NCI-H2107 (cell line): ENCODE measurements at regions not wholly inside any gene's neighbourhood (a gene's known extent, or its start where the extent isn't known, plus 50 kb on each side); places are given as distances from the start of the nearest gene placed in this dataset.

ENCODE experiments used
- DNase-seq: peaks from one replicate; lab custom pipeline; 2025; lab: John Stamatoyannopoulos, UW

GRCh38 chr20:60695226-60696000 lies 556.6 kb upstream of the CDH4 start:
- DNase-seq = no peak

- no peak for DNase-seq
Observed at GRCh38 chr20:60697252-60697651, 554.8 kb upstream of the CDH4 start.

GRCh38 chr20:60700728-60701127 lies 551.3 kb upstream of the CDH4 start:
- no peak for DNase-seq

- DNase-seq = no peak
Observed at GRCh38 chr20:60704147-60704546, 547.9 kb upstream of the CDH4 start.

GRCh38 chr20:60713396-60713795 lies 538.7 kb upstream of the CDH4 start:
- DNase-seq = no peak

- no peak for DNase-seq
Observed at GRCh38 chr20:60715172-60715571, 536.9 kb upstream of the CDH4 start.

- peak; percentile 54 for DNase-seq
Observed at GRCh38 chr20:60718743-60719480, 533.1 kb upstream of the CDH4 start.

- no peak for DNase-seq
Observed at GRCh38 chr20:60725311-60725906, 526.7 kb upstream of the CDH4 start.

- no peak for DNase-seq
Observed at GRCh38 chr20:60727425-60727824, 524.6 kb upstream of the CDH4 start.

- DNase-seq = no peak
Observed at GRCh38 chr20:60728705-60729104, 523.4 kb upstream of the CDH4 start.

- no peak for DNase-seq
Observed at GRCh38 chr20:60729135-60729900, 522.7 kb upstream of the CDH4 start.

- DNase-seq = no peak
Observed at GRCh38 chr20:60732322-60732721, 519.7 kb upstream of the CDH4 start.

- no peak for DNase-seq
Observed at GRCh38 chr20:60748086-60748485, 504.0 kb upstream of the CDH4 start.

GRCh38 chr20:60749804-60750602 lies 502.1 kb upstream of the CDH4 start:
- no peak for DNase-seq

GRCh38 chr20:60750909-60751308 lies 501.2 kb upstream of the CDH4 start:
- no peak for DNase-seq

- no peak for DNase-seq
Observed at GRCh38 chr20:60751826-60752225, 500.2 kb upstream of the CDH4 start.

- no peak for DNase-seq
Observed at GRCh38 chr20:60752741-60753420, 499.2 kb upstream of the CDH4 start.

GRCh38 chr20:60754856-60755255 lies 497.2 kb upstream of the CDH4 start:
- no peak for DNase-seq

- no peak for DNase-seq
Observed at GRCh38 chr20:60759651-60760050, 492.4 kb upstream of the CDH4 start.

- no peak for DNase-seq
Observed at GRCh38 chr20:60760256-60761000, 491.6 kb upstream of the CDH4 start.
